Cardiac muscle cell (in vitro differentiated cells and primary cell): ENCODE measurements at regions not wholly inside any gene's neighbourhood (a gene's known extent, or its start where the extent isn't known, plus 50 kb on each side); places are given as distances from the start of the nearest gene placed in this dataset.

Experiments
- DNase-seq, 2 donors: peaks; one replicate each; pipeline versions ENCODE4 v3.0.0 to v3.0.0-alpha.2; 2010 to 2017; ENCODE audit warnings: low read depth in 1 of 2, low spot score in 1 of 2
- H3K27ac ChIP-seq: fragments of 200-600 bp; sonication (generic); 2 replicates; pipeline ENCODE4 v1.5.1; 2016
- H3K27me3 ChIP-seq: fragments of 200-600 bp; sonication (generic); 2 replicates; pipeline ENCODE4 v1.6.0; 2016; ENCODE audit warnings: control low read depth
- H3K36me3 ChIP-seq: fragments of 200-600 bp; sonication (generic); 2 replicates; pipeline ENCODE4 v1.5.1; 2016; ENCODE audit warnings: control low read depth
- H3K4me1 ChIP-seq: fragments of 200-600 bp; sonication (generic); 2 replicates; pipeline ENCODE4 v1.8.1; 2017; ENCODE audit warnings: low read depth, mild to moderate bottlenecking, mixed run types
- H3K4me3 ChIP-seq: fragments of 200-600 bp; sonication (generic); 2 replicates; pipeline ENCODE4 v1.5.1; 2016; ENCODE audit warnings: mild to moderate bottlenecking
- H3K9me3 ChIP-seq: fragments of 200-600 bp; sonication (generic); 2 replicates; pipeline ENCODE4 v1.5.1; 2017; ENCODE audit warnings: low read depth, mild to moderate bottlenecking, control low read depth
- TF ChIP-seq, protein P1 (sequence below): IDR thresholded peaks from 2 replicates; pipeline ENCODE4 v1.5.1; 2012; ENCODE audit warnings: low read depth, mild to moderate bottlenecking, low read length

DNA sequence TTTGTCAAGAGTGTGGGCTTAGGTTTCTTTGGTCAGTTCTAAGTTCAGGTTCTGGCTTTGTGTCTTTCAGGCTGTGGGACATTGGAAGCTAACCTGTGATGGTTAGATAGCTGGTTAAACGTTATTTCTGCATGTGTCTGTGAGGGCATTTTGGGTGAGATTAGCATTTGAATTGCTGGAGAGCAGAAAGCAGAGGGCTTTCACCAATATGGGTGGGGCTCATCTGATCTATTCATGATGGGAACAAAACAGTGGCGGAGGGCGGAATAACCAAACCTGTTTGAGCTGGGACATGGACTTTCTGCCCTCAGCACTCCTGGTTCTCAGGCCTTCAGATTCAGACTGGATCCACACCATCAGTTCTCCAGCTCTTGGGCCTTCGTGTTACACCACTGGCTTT is 195.4 kb downstream of the KLF13 start:
- H3K27me3 ChIP-seq, result no peaks in the 10 kb centered on the region
- no peaks in the 10 kb centered on the region for H3K36me3 ChIP-seq
- H3K4me1 ChIP-seq, result no peaks in the 10 kb centered on the region
- H3K4me3 ChIP-seq, result no peak overlapping the region
- no peak for DNase-seq
- H3K9me3 ChIP-seq, result no peaks in the 10 kb centered on the region
- H3K27ac ChIP-seq, result no peak overlapping the region
- TF ChIP-seq, protein P1, sequence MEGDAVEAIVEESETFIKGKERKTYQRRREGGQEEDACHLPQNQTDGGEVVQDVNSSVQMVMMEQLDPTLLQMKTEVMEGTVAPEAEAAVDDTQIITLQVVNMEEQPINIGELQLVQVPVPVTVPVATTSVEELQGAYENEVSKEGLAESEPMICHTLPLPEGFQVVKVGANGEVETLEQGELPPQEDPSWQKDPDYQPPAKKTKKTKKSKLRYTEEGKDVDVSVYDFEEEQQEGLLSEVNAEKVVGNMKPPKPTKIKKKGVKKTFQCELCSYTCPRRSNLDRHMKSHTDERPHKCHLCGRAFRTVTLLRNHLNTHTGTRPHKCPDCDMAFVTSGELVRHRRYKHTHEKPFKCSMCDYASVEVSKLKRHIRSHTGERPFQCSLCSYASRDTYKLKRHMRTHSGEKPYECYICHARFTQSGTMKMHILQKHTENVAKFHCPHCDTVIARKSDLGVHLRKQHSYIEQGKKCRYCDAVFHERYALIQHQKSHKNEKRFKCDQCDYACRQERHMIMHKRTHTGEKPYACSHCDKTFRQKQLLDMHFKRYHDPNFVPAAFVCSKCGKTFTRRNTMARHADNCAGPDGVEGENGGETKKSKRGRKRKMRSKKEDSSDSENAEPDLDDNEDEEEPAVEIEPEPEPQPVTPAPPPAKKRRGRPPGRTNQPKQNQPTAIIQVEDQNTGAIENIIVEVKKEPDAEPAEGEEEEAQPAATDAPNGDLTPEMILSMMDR, result no peak

DNA sequence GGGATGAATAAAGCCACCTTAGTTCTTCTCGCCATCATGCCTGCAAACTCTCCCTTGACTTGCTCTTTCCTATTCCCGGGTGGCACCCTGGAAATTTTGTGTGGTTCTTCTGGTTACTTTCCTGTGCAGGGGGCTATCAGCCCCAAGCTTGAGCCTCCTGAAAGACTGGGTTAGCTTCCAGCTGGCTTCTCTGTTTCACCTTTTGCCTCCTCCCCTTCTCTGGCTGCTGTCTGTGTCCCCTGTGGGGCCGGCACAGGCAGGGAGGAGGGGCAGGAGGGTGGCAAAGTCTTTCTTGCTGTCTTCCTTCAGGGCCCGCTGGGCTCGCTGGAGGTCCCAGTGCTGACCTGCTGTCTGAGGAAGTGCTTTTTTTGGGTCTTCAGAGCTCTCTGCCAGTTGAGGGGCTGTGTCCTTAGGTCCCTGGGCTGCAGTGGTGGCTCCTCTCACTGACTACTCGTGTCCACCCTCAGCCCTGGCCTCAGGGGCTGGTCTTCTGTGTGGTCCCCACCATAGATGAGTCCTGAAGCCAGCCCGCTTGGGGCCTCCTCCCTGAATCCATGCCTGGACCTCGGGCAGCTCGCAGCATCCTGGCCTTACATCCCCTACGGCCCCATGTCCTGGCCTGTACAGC is 196.5 kb downstream of the KLF13 start:
- Histone ChIP-seq H3K27me3 (no peaks in the 10 kb centered on the region), H3K27ac (no peak overlapping the region), H3K36me3 (no peaks in the 10 kb centered on the region), H3K4me1 (no peaks in the 10 kb centered on the region), H3K4me3 (no peak overlapping the region), H3K9me3 (no peaks in the 10 kb centered on the region)
- no peak for DNase-seq
- TF ChIP-seq, protein P1, result no peak

GRCh38 chr15:31523655-31524049 is 197.0 kb downstream of the KLF13 start:
- Histone ChIP-seq H3K4me1 (no peaks in the 10 kb centered on the region), H3K36me3 (no peaks in the 10 kb centered on the region), H3K4me3 (no peak overlapping the region), H3K9me3 (no peaks in the 10 kb centered on the region), H3K27me3 (no peaks in the 10 kb centered on the region), H3K27ac (no peak overlapping the region)
- TF ChIP-seq, protein P1, result no peak
- no peak for DNase-seq

DNA sequence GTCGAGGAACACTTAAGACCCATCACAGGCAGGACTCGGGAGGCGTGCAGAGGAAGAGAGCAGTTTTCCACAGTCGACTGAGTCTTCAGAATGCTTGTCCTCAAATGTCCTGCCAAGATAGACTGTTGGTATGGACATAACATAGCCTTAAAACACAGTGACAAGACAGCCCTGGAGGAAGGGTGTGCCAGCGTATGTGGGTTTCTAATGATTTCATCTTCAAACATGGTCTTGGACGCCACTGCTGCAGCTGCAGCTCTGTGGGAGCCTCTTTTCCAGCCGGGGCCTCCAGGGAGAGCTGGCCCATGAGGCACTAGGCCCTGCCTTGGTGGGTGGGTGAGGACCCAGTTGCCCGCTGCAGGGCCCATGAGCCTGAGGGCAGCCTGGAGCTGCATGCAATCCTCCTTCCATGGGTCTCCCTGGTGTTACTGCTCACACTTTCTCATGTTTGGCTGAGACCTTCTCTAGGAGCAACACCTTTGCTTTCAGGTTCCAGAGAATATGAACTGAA is 198.6 kb downstream of the KLF13 start:
- no peak for DNase-seq
- Histone ChIP-seq H3K27me3 (no peaks in the 10 kb centered on the region), H3K4me3 (no peak overlapping the region), H3K36me3 (no peaks in the 10 kb centered on the region), H3K4me1 (no peaks in the 10 kb centered on the region), H3K27ac (no peak overlapping the region), H3K9me3 (no peaks in the 10 kb centered on the region)
- TF ChIP-seq, protein P1, result no peak

GRCh38 chr15:31525988-31526665 is 199.5 kb downstream of the KLF13 start:
- TF ChIP-seq, protein P1, result no peak

More at GRCh38 chr15:31525988-31526665, 199.5 kb downstream of the KLF13 start:
- H3K27ac ChIP-seq, result no peak overlapping the region
- DNase-seq, result no peak
- H3K4me1 ChIP-seq, result no peaks in the 10 kb centered on the region
- no peak overlapping the region for H3K4me3 ChIP-seq
- H3K9me3 ChIP-seq, result no peaks in the 10 kb centered on the region
- no peaks in the 10 kb centered on the region for H3K27me3 ChIP-seq
- no peaks in the 10 kb centered on the region for H3K36me3 ChIP-seq
